ENCODE measurements at regions not wholly inside any gene's neighbourhood (a gene's known extent, or its start where the extent isn't known, plus 50 kb on each side); places are given as distances from the start of the nearest gene placed in this dataset.

- no peaks in the 10 kb centered on the region for H3K4me1 ChIP-seq (ENCODE audit: control insufficient read depth in 2 of 2, insufficient read depth in 2 of 2, low read length in 2 of 2)
- no peak overlapping the region for H3K4me3 ChIP-seq (ENCODE audit: low read length in 2 of 2)
- no peak overlapping the region for H3K27ac ChIP-seq (ENCODE audit: low read depth in 1 of 2, low read length in 1 of 2)
- no peaks in the 10 kb centered on the region for H3K9me3 ChIP-seq (ENCODE audit: control insufficient read depth in 2 of 2, insufficient read depth in 1 of 2, low read length in 1 of 2)
- H3K36me3 ChIP-seq (ENCODE audit: control insufficient read depth in 2 of 2, insufficient read depth in 2 of 2, low read length in 1 of 2): no peaks in the 10 kb centered on the region
- H3K27me3 ChIP-seq (ENCODE audit: control insufficient read depth in 2 of 2, insufficient read depth in 1 of 2, low read length in 1 of 2): no peaks in the 10 kb centered on the region
- no peak for DNase-seq (ENCODE audit: low read depth in 6 of 9, low spot score in 9 of 9)
- WGBS: under 1% methylated on average over 2 of the region's 2 CpGs
These were observed 290.9 kb downstream of the HS3ST3A1 start for GRCh38 chr17:13310858-13311257.

GRCh38 chr17:13306310-13306962 is 288.6 kb upstream of the ELAC2 start:
- no peaks in the 10 kb centered on the region for H3K4me1 ChIP-seq (ENCODE audit: control insufficient read depth in 2 of 2, insufficient read depth in 2 of 2, low read length in 2 of 2)
- H3K27me3 ChIP-seq (ENCODE audit: control insufficient read depth in 2 of 2, insufficient read depth in 1 of 2, low read length in 1 of 2): no peaks in the 10 kb centered on the region
- no peak overlapping the region for H3K4me3 ChIP-seq (ENCODE audit: low read length in 2 of 2)
- H3K36me3 ChIP-seq (ENCODE audit: control insufficient read depth in 2 of 2, insufficient read depth in 2 of 2, low read length in 1 of 2): no peaks in the 10 kb centered on the region
- WGBS: 60% methylated on average over 13 of the region's 13 CpGs
- H3K9me3 ChIP-seq (ENCODE audit: control insufficient read depth in 2 of 2, insufficient read depth in 1 of 2, low read length in 1 of 2): no peaks in the 10 kb centered on the region
- H3K27ac ChIP-seq (ENCODE audit: low read depth in 1 of 2, low read length in 1 of 2): no peak overlapping the region
- DNase-seq (ENCODE audit: low read depth in 6 of 9, low spot score in 9 of 9): peak in 3 of 9 donors; percentile 1 to 4 (median 3)

GRCh38 chr17:13302983-13303382 is 285.2 kb upstream of the ELAC2 start:
- Histone ChIP-seq H3K4me1 (ENCODE audit: control insufficient read depth in 2 of 2, insufficient read depth in 2 of 2, low read length in 2 of 2) (no peaks in the 10 kb centered on the region), H3K27ac (ENCODE audit: low read depth in 1 of 2, low read length in 1 of 2) (no peak overlapping the region), H3K36me3 (ENCODE audit: control insufficient read depth in 2 of 2, insufficient read depth in 2 of 2, low read length in 1 of 2) (no peaks in the 10 kb centered on the region), H3K9me3 (ENCODE audit: control insufficient read depth in 2 of 2, insufficient read depth in 1 of 2, low read length in 1 of 2) (no peaks in the 10 kb centered on the region), H3K27me3 (ENCODE audit: control insufficient read depth in 2 of 2, insufficient read depth in 1 of 2, low read length in 1 of 2) (no peaks in the 10 kb centered on the region), H3K4me3 (ENCODE audit: low read length in 2 of 2) (no peak overlapping the region)
- DNase-seq (ENCODE audit: low read depth in 6 of 9, low spot score in 9 of 9): no peak
- 97% methylated on average over 4 of the region's 4 CpGs for WGBS

- no peak for DNase-seq (ENCODE audit: low read depth in 6 of 9, low spot score in 9 of 9)
- no peaks in the 10 kb centered on the region for H3K36me3 ChIP-seq (ENCODE audit: control insufficient read depth in 2 of 2, insufficient read depth in 2 of 2, low read length in 1 of 2)
- 85% methylated on average over 3 of the region's 3 CpGs for WGBS
- H3K27me3 ChIP-seq (ENCODE audit: control insufficient read depth in 2 of 2, insufficient read depth in 1 of 2, low read length in 1 of 2): no peaks in the 10 kb centered on the region
- no peaks in the 10 kb centered on the region for H3K4me1 ChIP-seq (ENCODE audit: control insufficient read depth in 2 of 2, insufficient read depth in 2 of 2, low read length in 2 of 2)
- no peak overlapping the region for H3K4me3 ChIP-seq (ENCODE audit: low read length in 2 of 2)
- no peaks in the 10 kb centered on the region for H3K9me3 ChIP-seq (ENCODE audit: control insufficient read depth in 2 of 2, insufficient read depth in 1 of 2, low read length in 1 of 2)
- H3K27ac ChIP-seq (ENCODE audit: low read depth in 1 of 2, low read length in 1 of 2): no peak overlapping the region
These were observed 284.6 kb upstream of the ELAC2 start for GRCh38 chr17:13302419-13302818.

- Histone ChIP-seq H3K9me3 (ENCODE audit: control insufficient read depth in 2 of 2, insufficient read depth in 1 of 2, low read length in 1 of 2) (peaks cover 0 to 2% of the 10 kb centered on the region in 2 donors), H3K36me3 (ENCODE audit: control insufficient read depth in 2 of 2, insufficient read depth in 2 of 2, low read length in 1 of 2) (no peaks in the 10 kb centered on the region), H3K4me3 (ENCODE audit: low read length in 2 of 2) (no peak overlapping the region), H3K27ac (ENCODE audit: low read depth in 1 of 2, low read length in 1 of 2) (no peak overlapping the region), H3K27me3 (ENCODE audit: control insufficient read depth in 2 of 2, insufficient read depth in 1 of 2, low read length in 1 of 2) (no peaks in the 10 kb centered on the region), H3K4me1 (ENCODE audit: control insufficient read depth in 2 of 2, insufficient read depth in 2 of 2, low read length in 2 of 2) (no peaks in the 10 kb centered on the region)
- DNase-seq (ENCODE audit: low read depth in 6 of 9, low spot score in 9 of 9): no peak
- 94% methylated on average over 3 of the region's 3 CpGs for WGBS
These were observed 279.4 kb upstream of the ELAC2 start for GRCh38 chr17:13297183-13297582.

- no peak overlapping the region for H3K4me3 ChIP-seq (ENCODE audit: low read length in 2 of 2)
- H3K4me1 ChIP-seq (ENCODE audit: control insufficient read depth in 2 of 2, insufficient read depth in 2 of 2, low read length in 2 of 2): no peaks in the 10 kb centered on the region
- peaks cover 0 to 2% of the 10 kb centered on the region in 2 donors for H3K9me3 ChIP-seq (ENCODE audit: control insufficient read depth in 2 of 2, insufficient read depth in 1 of 2, low read length in 1 of 2)
- H3K27ac ChIP-seq (ENCODE audit: low read depth in 1 of 2, low read length in 1 of 2): no peak overlapping the region
- no peaks in the 10 kb centered on the region for H3K36me3 ChIP-seq (ENCODE audit: control insufficient read depth in 2 of 2, insufficient read depth in 2 of 2, low read length in 1 of 2)
- H3K27me3 ChIP-seq (ENCODE audit: control insufficient read depth in 2 of 2, insufficient read depth in 1 of 2, low read length in 1 of 2): no peaks in the 10 kb centered on the region
- no peak for DNase-seq (ENCODE audit: low read depth in 6 of 9, low spot score in 9 of 9)
These were observed 275.6 kb upstream of the ELAC2 start for GRCh38 chr17:13293421-13293820.

GRCh38 chr17:13292291-13292690 is 274.5 kb upstream of the ELAC2 start:
- no peaks in the 10 kb centered on the region for H3K36me3 ChIP-seq (ENCODE audit: control insufficient read depth in 2 of 2, insufficient read depth in 2 of 2, low read length in 1 of 2)
- peaks cover 0 to 1% of the 10 kb centered on the region in 2 donors for H3K9me3 ChIP-seq (ENCODE audit: control insufficient read depth in 2 of 2, insufficient read depth in 1 of 2, low read length in 1 of 2)
- WGBS: 93% methylated on average over 10 of the region's 10 CpGs
- no peak overlapping the region for H3K4me3 ChIP-seq (ENCODE audit: low read length in 2 of 2)
- H3K27ac ChIP-seq (ENCODE audit: low read depth in 1 of 2, low read length in 1 of 2): no peak overlapping the region
- no peak for DNase-seq (ENCODE audit: low read depth in 6 of 9, low spot score in 9 of 9)
- no peaks in the 10 kb centered on the region for H3K27me3 ChIP-seq (ENCODE audit: control insufficient read depth in 2 of 2, insufficient read depth in 1 of 2, low read length in 1 of 2)
- H3K4me1 ChIP-seq (ENCODE audit: control insufficient read depth in 2 of 2, insufficient read depth in 2 of 2, low read length in 2 of 2): no peaks in the 10 kb centered on the region

GRCh38 chr17:13288248-13288647 is 270.4 kb upstream of the ELAC2 start:
- no peaks in the 10 kb centered on the region for H3K27me3 ChIP-seq (ENCODE audit: control insufficient read depth in 2 of 2, insufficient read depth in 1 of 2, low read length in 1 of 2)
- H3K36me3 ChIP-seq (ENCODE audit: control insufficient read depth in 2 of 2, insufficient read depth in 2 of 2, low read length in 1 of 2): no peaks in the 10 kb centered on the region
- no peaks in the 10 kb centered on the region for H3K4me1 ChIP-seq (ENCODE audit: control insufficient read depth in 2 of 2, insufficient read depth in 2 of 2, low read length in 2 of 2)
- H3K27ac ChIP-seq (ENCODE audit: low read depth in 1 of 2, low read length in 1 of 2): no peak overlapping the region
- 87% methylated on average over 4 of the region's 4 CpGs for WGBS
- H3K4me3 ChIP-seq (ENCODE audit: low read length in 2 of 2): no peak overlapping the region
- no peaks in the 10 kb centered on the region for H3K9me3 ChIP-seq (ENCODE audit: control insufficient read depth in 2 of 2, insufficient read depth in 1 of 2, low read length in 1 of 2)
- DNase-seq (ENCODE audit: low read depth in 6 of 9, low spot score in 9 of 9): no peak

- Histone ChIP-seq H3K27ac (ENCODE audit: low read depth in 1 of 2, low read length in 1 of 2) (no peak overlapping the region), H3K27me3 (ENCODE audit: control insufficient read depth in 2 of 2, insufficient read depth in 1 of 2, low read length in 1 of 2) (no peaks in the 10 kb centered on the region), H3K4me3 (ENCODE audit: low read length in 2 of 2) (no peak overlapping the region), H3K9me3 (ENCODE audit: control insufficient read depth in 2 of 2, insufficient read depth in 1 of 2, low read length in 1 of 2) (no peaks in the 10 kb centered on the region), H3K4me1 (ENCODE audit: control insufficient read depth in 2 of 2, insufficient read depth in 2 of 2, low read length in 2 of 2) (no peaks in the 10 kb centered on the region), H3K36me3 (ENCODE audit: control insufficient read depth in 2 of 2, insufficient read depth in 2 of 2, low read length in 1 of 2) (no peaks in the 10 kb centered on the region)
- 81% methylated on average over 6 of the region's 6 CpGs for WGBS
- DNase-seq (ENCODE audit: low read depth in 6 of 9, low spot score in 9 of 9): no peak
These were observed 269.4 kb upstream of the ELAC2 start for GRCh38 chr17:13287226-13287625.

Measured in thymus (tissue), 11 donors.